Mesenteric fat pad (tissue), 1 donor: ENCODE measurements at regions not wholly inside any gene's neighbourhood (a gene's known extent, or its start where the extent isn't known, plus 50 kb on each side); places are given as distances from the start of the nearest gene placed in this dataset.
"Not testable (repeated sequence)": the region's sequence is repeated elsewhere in the genome, so short reads cannot be mapped to it uniquely, and the experiment has no call there.

Experiments
- DNase-seq: peaks from one replicate; pipeline ENCODE4 v3.0.0-alpha.2; 2020; ENCODE audit warnings: low spot score
- donor health status: DM: yes; HTN: yes; CAD: no.

GRCh38 chr3:162391301-162391700 is 894.7 kb downstream of the OTOL1 start:
- no peak for DNase-seq

DNA sequence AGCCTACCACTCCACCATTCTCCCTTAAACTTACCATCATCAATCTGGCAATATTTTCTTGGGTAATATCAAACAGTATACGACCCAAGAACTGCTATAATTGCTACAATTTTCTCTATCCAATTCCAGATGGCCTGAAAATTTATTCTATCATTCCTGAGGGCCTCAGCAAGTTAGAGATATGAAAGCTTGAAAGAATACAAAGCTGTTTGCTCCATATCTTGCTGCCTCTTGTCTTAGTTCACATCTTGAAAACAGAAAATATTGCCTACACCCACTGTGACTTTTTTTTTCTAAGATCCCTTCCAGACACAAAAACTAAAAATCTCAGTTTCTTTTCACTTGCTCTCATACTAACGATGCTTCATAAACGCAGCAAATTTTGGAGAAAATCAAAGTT is 898.9 kb downstream of the OTOL1 start:
- DNase-seq: no peak

DNA sequence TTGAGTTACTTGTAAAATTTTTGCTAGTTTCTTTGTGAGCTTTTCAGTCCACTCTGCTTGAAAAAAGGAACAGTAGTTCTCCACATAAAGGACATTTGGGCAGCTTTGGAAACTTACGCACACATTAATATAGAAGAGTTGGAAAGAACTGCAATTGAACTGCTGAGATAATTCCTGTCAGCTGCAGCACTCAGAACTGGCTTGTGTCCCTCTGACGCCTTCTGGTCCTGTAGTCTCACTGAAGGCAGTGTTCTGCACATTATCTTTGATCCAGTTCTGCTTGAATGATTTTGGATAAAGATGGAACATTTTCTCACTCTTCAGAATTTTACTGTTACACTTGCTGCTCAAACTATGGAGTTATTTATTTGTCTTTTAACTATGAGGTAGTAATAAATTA is 901.9 kb downstream of the OTOL1 start:
- no peak for DNase-seq

- DNase-seq: no peak
Observed at GRCh38 chr3:162400697-162401096, 904.1 kb downstream of the OTOL1 start.

DNA sequence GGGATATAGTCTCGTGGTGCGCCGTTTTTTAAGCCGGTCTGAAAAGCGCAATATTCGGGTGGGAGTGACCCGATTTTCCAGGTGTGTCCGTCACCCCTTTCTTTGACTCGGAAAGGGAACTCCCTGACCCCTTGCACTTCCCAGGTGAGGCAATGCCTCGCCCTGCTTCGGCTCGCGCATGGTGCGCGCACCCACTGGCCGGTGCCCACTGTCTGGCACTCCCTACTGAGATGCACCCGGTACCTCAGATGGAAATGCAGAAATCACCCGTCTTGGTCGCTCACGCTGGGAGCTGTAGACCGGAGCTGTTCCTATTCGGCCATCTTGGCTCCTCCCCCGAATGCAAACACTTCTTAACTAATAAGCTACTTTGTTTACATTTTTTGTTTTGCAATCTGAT is 914.9 kb downstream of the OTOL1 start:
- DNase-seq: not testable (repeated sequence)

- DNase-seq: no peak
Observed at GRCh38 chr3:162421721-162422120, 925.1 kb downstream of the OTOL1 start.

- no peak for DNase-seq
Observed at GRCh38 chr3:162428192-162428591, 931.6 kb downstream of the OTOL1 start.

DNA sequence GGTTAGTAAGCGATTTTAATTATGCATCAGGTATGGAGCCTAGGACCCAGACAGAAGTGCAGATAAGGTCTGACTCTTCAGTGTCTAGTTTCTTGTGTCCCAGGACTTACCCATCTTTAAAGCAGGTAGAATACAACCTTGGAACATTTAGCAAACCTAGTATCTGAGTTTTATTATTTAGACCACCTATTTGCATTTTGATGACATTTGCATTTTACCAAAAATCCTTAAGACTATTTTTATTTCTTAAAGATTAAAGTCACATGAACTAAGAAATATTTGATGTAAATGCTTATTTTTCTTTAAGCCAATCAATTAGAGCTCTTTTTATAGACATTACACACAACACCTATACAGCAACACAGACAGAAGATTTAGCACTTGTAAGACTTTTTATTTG is 939.1 kb downstream of the OTOL1 start:
- no peak for DNase-seq

DNA sequence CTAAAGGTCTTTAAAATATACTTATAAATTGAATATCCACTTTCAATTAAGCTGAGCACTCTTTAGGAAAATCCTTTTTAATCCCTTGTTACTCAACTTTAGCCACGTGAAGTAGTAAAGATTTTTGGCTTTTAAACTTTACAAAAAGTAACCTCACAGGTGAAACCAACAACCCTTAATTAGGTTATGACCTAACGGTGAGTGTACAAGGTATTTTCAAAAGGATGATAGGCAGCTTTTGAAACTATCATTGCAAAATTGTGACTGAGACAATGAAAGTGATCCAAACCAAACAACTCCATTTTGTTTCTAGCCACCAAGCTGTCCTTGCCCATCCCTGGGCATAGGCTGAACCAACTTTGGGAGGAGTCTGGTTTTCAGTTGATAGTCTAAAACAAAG is 940.2 kb downstream of the OTOL1 start:
- DNase-seq: no peak

DNA sequence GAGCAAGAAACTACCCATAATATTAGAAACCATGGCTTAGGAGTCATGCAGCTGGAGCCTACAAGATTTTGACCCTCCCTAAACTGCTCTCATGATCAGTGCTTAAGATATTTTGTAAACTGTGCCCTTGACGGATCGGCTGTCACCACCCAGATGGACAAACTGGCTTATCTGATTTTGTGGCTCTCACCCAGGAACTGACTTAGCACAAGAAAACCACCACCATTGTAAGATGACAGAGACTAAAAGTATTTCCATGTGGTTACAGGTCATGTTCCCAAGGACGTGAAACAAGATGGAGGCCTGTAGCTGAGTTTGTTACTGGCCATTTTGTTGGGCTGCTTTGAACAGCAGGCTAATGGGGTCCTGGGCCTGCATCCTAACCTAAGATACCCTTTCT is 940.9 kb downstream of the OTOL1 start:
- DNase-seq: no peak

DNA sequence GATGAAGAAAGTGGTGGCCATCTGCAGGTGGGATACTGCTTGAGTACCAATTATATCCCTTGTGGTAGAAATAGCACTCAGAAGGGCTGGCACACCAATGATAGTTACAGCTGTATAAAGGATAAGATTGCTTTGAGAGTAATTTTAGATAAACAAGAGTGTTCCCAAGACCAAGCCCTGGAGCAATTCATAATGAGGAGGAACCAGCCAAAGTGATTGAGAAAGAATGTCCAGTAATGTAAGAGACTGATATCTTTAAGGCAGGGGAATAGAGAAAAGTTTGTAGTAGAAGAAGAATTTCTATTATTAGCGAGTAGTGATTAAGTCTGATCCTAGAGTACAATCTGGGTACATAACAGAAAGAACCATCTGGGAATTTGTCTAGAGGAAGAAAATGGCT is 945.1 kb downstream of the OTOL1 start:
- DNase-seq: no peak

DNA sequence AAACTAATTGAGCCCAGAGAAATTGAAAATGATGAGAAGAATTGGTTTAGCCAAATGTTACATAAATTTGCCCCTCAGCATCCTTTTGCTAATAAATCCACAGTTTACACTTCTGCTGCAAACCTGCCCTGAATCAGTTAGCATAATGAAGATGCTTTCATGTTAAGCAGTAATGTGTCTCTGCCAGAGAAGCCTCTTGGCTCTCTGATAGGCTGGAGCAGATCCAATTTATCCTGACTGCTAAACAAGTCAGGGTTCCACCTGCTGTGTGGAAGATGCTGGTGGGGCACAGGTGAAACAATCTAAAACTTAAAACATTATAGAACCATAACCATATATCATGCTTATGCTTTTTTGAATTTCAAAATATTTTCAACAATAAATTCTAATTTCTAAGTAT is 946.8 kb downstream of the OTOL1 start:
- DNase-seq: no peak

DNA sequence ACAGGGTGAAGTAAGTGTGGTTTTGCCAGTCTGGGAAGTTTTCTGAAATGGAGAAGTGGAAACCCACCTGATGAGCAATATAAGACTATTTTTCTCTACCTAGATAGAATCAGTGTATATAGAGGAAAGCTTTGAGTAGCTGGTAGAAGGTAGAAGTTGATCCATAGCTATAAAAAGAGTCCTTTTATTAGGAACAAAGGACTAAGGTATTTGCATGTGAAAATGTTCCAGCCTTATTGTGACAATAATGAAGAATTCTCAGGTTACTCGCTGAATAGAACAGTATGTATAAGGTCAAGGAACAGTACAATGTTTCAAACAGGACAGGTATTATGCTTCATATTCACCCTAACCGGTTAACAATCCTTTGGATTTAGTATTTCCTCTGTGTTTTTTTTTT is 972.2 kb downstream of the OTOL1 start:
- no peak for DNase-seq

GRCh38 chr3:162487138-162487537 is 990.5 kb downstream of the OTOL1 start:
- no peak for DNase-seq

DNA sequence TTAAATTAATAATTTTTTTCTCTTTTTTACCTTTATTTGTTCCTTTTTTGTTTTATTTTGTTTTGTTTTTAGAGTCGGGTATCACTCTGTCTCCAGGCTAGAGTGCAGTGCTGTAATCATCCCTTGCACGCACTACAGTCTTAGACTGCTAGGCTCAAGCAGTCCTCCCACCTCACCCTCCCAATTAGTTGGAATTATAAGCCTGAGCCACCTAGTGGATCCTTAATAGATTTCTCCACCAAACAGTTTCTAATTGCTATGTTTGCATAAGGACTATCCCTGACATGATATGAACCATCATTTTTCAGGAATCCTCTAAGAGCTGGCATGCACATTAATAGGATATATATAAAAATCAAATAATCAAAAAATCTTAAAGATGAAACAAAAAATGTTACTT is 993.2 kb downstream of the OTOL1 start:
- no peak for DNase-seq

DNA sequence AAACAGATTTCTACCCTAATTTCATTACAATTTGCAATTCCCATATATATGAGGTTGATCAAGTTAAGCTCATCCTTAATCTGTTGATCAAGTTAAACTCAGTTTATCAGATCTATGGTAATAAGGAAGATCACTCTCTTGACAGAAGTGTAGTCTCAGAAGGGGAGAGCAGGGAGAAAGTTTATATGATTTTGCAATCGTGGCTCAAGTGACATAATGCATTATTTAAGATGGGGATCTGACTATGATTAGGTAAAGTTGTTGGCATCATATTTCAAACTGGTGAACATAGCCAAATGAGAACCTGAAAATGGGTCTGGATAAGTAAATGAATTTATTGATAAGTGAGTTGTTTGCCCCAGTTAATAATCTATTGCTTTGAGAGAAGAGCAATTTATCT is 995.3 kb downstream of the OTOL1 start:
- no peak for DNase-seq

- DNase-seq: no peak
Observed at GRCh38 chr3:162492446-162493081, 996.0 kb downstream of the OTOL1 start.

- no peak for DNase-seq
Observed at GRCh38 chr3:162498626-162499025, 1002.0 kb downstream of the OTOL1 start.

DNA sequence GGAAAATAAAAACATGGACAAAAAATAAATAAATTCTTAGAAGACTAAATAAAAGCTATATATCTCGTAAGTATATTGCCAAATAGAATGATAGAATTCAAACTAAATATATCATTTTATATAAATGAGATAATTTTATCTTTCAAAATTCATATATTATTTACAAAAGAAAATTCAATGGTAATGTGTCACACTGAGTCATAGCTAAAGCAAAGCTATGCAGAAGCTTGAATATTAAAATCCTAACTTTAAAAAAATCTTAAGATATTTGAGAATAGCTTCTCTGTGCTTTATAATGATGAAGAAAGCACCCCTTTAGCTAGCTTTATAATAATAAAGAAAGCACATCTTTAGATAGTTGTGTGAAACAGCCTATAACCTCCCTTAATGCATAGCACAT is 1010.8 kb downstream of the OTOL1 start:
- no peak for DNase-seq

DNA sequence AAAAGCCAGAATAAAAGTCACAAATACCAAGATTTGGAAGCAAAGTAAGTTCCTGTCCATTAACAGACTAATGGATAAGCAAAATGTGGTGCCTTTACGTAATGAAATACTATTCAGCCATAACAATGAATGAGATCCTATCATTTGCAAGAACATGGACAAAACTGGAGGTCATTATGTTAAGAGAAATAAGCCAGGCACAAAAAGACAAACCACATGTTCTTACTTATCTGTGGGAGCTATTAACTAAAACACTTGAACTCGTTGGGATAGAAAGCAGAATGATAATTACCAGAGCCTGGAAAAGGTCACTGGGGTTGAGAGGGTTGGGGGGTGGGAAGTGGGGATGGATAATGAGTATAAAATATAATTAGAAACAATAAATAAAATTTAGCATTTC is 1015.9 kb downstream of the OTOL1 start:
- no peak for DNase-seq

DNA sequence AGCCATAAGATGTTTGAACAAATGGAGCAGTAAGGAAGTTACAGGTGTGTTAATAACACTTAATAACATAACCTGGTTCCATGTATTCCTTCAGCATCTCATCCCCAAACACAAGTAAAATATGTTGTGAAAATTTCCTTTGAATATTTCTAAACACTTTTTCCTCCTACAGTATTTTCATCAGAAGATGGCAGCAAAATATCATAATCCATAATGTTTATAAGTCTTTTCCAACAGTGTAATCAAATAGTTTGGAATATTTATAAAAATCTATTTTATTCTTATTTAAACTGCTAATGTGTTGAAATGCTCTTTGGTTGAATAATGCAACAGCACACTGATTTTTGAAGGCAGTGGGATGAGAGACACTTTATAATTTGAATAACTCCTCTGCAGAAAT is 1020.5 kb downstream of the OTOL1 start:
- no peak for DNase-seq

- no peak for DNase-seq
Observed at GRCh38 chr3:162521669-162522068, 1025.1 kb downstream of the OTOL1 start.

- DNase-seq: no peak
Observed at GRCh38 chr3:162525066-162525742, 1028.6 kb downstream of the OTOL1 start.
